ENCODE measurements at regions not wholly inside any gene's neighbourhood (a gene's known extent, or its start where the extent isn't known, plus 50 kb on each side); places are given as distances from the start of the nearest gene placed in this dataset.

- TF ChIP-seq, protein P1, sequence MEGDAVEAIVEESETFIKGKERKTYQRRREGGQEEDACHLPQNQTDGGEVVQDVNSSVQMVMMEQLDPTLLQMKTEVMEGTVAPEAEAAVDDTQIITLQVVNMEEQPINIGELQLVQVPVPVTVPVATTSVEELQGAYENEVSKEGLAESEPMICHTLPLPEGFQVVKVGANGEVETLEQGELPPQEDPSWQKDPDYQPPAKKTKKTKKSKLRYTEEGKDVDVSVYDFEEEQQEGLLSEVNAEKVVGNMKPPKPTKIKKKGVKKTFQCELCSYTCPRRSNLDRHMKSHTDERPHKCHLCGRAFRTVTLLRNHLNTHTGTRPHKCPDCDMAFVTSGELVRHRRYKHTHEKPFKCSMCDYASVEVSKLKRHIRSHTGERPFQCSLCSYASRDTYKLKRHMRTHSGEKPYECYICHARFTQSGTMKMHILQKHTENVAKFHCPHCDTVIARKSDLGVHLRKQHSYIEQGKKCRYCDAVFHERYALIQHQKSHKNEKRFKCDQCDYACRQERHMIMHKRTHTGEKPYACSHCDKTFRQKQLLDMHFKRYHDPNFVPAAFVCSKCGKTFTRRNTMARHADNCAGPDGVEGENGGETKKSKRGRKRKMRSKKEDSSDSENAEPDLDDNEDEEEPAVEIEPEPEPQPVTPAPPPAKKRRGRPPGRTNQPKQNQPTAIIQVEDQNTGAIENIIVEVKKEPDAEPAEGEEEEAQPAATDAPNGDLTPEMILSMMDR (conservative IDR thresholded peaks at IDR 0.05; ENCODE audit: low read depth, low read length) = no peak
- H3K4me3 ChIP-seq (ENCODE audit: low read depth, low read length) = no peak overlapping the region
- DNase-seq (ENCODE audit: low read depth) = no peak
Measured at GRCh38 chr5:26690511-26690910, 347.9 kb downstream of the CDH9 start.

DNA sequence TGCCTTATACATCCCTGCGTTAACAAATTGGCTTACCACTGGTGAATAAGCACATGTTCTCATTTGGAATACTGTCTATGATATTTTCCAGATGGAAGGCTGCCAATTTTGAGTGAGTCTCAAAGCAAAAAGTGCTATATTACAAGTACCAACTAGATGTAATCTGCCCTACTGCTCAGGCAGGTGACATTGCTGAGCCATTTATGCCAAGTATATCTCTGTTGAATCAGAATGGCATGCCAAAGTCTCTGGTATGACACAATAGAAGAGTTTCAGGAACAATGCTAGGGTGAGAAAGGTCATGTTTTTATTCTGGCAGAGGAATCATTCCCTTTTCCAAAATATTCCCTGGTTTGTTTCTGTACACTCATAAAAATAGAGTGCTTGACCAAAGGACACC is 356.5 kb downstream of the CDH9 start:
- H3K4me3 ChIP-seq (ENCODE audit: low read depth, low read length) = no peak overlapping the region
- DNase-seq (ENCODE audit: low read depth) = no peak
- TF ChIP-seq, protein P1 (conservative IDR thresholded peaks at IDR 0.05; ENCODE audit: low read depth, low read length) = no peak

DNA sequence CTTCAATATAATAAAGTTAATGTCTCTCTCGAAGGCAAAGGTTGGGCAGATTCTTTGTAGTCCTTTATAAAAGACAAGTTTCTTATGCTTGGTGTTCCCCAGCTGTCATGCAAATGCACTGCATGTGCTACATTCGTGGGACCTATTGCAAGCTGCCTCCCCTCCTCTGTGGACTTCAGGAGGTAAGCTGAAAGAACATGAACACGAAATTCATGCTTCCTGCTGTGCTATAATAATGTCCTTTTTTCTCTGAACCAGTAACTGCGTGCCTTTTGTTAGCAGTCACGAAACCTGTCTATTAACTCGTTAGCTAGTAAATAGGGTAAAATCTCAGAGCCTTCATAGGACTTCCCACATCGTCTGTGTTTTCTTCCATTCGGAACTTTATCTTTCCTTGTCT is 363.5 kb downstream of the CDH9 start:
- TF ChIP-seq, protein P1 (conservative IDR thresholded peaks at IDR 0.05; ENCODE audit: low read depth, low read length) = no peak
- no peak overlapping the region for H3K4me3 ChIP-seq (ENCODE audit: low read depth, low read length)
- no peak for DNase-seq (ENCODE audit: low read depth)

GRCh38 chr5:26669523-26669922 is 368.9 kb downstream of the CDH9 start:
- TF ChIP-seq, protein P1 (conservative IDR thresholded peaks at IDR 0.05; ENCODE audit: low read depth, low read length) = no peak
- H3K4me3 ChIP-seq (ENCODE audit: low read depth, low read length) = no peak overlapping the region
- DNase-seq (ENCODE audit: low read depth) = no peak

DNA sequence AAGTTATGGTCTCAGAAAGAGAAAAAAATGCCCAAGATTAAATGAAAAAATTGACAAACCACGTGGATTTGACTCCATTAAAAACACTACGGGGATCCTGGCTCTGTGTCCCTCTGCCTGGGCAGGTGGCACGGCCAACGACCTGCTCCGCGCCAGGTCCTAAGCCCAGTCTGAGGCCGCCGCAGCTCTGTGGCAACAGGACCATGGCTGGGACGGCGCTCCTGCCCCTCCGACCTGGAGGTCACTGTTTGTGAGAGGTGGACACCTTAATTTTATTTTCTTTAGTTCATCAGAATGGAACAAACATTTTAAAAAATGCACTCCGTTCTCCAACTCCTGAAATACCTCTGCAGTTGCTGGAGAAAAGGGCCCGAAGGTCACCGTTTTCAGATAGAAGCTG is 369.4 kb downstream of the CDH9 start:
- H3K4me3 ChIP-seq (ENCODE audit: low read depth, low read length) = no peak overlapping the region
- TF ChIP-seq, protein P1 (conservative IDR thresholded peaks at IDR 0.05; ENCODE audit: low read depth, low read length) = no peak
- DNase-seq (ENCODE audit: low read depth) = no peak

DNA sequence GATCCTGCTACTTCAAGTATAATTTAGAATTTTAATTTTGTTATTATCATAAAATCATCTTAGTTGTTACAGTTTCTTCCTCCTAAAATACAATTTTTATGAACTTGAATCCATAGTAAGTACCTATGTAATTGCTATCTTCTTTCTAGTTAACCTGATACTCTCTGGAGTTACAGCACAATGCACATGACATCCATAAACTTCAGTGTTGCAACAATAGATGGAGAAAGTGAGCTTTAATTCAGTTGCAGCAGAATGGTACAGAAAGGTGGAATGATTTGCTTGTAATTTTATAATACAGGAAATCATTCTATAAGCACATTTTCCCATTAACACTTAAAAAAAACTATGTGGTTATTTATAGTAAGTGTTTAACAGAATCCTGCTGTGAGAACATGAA is 372.0 kb downstream of the CDH9 start:
- H3K4me3 ChIP-seq (ENCODE audit: low read depth, low read length) = no peak overlapping the region
- TF ChIP-seq, protein P1 (conservative IDR thresholded peaks at IDR 0.05; ENCODE audit: low read depth, low read length) = no peak
- no peak for DNase-seq (ENCODE audit: low read depth)

DNA sequence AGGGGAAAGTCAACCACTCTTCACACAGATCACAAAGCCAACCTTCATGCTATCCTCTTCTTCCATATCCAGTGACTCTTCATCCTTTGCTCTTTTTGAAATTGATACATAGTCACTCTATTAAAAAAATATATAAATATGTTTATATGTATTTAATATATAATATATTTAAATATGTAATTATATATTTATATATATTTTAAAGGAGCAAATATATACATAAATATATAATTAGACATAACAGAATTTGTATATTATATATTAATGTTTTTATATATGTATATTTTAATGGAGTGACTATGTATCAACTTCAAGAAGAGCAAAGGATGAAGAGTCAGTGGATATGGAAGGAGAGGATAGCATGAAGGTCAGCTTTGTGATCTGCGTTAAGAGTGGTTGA is 374.9 kb downstream of the CDH9 start:
- no peak overlapping the region for H3K4me3 ChIP-seq (ENCODE audit: low read depth, low read length)
- TF ChIP-seq, protein P1 (conservative IDR thresholded peaks at IDR 0.05; ENCODE audit: low read depth, low read length) = no peak
- DNase-seq (ENCODE audit: low read depth) = no peak
